Superior temporal gyrus (tissue), 1 donor: ENCODE measurements at regions not wholly inside any gene's neighbourhood (a gene's known extent, or its start where the extent isn't known, plus 50 kb on each side); places are given as distances from the start of the nearest gene placed in this dataset.
"Not testable (repeated sequence)": the region's sequence is repeated elsewhere in the genome, so short reads cannot be mapped to it uniquely, and the experiment has no call there.

Experiments
- DNase-seq: peaks from one replicate; pipeline ENCODE4 v3.0.0-alpha.2; 2016; ENCODE audit errors: extremely low spot score

DNA sequence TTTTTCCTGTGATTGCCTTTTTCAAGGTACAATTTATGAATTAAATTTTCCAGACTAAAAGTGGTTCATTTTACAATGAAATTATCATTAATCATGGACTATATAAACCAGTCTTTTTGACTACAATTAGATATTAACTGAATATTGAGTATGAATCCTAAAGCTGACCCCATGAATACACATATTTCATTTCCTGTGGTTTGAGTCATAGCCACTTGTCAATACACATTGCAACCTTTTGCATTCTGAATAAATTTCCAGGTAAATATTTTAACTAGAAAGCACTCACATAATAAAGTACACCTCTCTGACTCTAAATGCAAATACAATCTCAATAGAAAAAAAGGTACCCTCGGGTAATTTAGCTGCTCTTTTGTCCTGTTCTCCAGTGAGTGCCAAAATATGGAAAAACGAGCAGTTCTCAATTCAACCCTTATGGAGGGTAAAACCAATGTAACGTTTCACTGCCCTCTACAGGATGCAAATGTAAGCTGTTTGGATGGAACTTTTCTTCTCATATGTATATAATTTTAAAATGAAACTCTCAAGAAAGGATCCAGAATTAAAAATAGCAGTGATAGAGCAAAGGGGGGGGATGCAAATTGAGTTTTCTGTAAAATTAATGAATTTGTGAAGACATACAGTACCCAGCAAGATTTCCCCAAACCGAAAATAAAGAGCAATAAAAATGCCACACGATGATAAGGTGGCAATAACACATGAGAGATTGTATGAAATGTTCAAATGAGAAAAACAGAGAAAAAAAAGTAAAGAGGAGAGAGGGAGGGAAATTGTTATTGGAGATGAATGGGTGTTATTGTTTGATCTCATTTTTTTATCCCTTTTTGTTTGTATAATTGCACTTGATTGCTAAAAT lies 1795.7 kb upstream of the PIK3C3 start:
- peak; percentile 73 for DNase-seq

DNA sequence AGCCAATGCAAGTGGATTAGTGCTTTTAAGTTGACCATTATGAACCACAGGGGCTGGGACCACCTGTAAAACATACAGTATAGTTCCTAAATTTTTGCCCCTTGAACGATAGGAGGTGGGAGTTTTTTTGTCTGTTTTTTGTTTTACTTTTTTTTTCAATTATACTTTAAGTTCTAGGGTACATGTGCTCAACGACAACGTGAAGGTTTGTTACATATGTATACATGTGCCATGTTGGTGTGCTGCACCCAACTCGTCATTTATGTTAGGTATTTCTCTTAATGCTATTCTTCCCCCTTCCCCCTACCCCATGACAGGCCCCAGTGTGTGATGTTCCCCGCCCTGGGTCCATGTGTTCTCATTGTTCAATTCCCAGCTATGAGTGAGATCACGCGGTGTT lies 1797.9 kb upstream of the PIK3C3 start:
- no peak for DNase-seq

DNA sequence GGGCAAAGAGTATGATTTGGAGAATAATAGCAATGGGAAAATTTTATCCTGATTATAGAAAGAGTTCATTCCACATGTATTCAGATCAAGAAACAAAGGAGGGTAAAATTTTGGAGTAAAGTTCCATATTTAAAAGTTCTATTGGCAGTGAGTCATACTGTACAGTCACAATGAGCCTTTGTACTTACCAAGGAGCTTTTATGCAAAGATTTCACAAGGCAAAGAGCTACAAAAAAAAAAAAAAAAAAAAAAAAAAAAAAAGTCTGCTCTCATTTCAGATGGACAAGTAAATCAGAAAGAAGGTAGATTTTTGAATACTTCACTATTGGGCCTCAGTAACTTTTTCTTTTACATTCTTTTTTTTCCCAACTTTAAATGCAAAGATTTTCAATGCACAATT lies 1802.2 kb upstream of the PIK3C3 start:
- DNase-seq, result no peak

DNA sequence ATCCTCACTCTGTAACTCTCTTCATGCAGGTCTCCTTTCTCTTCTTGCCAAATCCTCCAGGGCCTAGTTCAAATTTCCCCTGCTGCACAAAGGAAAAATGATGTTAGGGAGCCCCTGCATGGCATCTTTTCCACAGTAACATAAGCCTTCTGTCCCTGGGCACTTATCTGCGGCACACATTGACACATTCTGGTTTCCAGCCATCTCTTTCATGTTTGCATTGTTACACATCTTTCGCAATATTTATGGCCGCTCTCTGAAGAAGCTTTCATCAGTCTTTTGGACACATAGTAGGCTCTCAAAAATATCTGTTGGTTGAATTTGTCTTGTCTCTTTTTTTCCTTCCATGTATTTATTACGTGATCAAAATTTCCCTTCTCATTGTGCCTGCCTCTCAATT lies 1806.1 kb upstream of the PIK3C3 start:
- no peak for DNase-seq

DNA sequence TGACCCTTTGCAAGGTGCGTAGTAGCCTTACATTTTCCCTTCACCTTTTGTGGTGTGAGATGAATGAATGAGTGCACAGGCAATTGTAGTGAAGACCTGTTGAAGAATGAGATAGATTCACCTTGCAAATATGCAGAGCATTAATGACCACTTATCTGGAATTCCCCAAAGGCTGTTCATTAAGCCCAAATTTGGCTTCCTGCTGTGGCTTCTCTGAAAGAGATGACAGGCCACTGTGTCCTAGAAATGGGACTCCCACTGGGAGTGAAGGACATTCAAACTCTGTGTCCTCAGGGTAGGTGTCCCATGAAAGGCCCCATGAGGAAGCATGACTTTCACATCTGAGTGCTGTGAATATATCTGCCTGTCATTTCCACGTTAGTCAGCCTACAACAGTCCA lies 1821.8 kb upstream of the PIK3C3 start:
- DNase-seq, result no peak

DNA sequence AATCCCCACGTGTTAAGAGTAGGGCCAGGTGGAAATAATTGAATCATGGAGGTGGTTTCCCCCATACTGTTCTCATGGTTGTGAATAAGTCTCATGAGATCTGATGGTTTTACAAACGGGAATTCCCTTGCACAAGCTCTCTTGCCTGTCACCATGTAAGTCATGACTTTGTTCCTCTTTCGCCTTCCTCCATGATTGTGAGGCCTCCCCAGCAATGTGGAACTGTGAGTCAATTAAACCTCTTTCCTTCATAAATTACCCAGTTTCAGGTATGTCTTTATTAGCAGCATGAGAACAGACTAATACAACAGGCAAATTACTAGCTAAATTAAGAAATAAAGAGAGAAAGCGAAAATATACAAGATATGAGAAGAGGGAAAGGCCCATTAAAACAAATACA lies 1822.6 kb upstream of the PIK3C3 start:
- not testable (repeated sequence) for DNase-seq

DNA sequence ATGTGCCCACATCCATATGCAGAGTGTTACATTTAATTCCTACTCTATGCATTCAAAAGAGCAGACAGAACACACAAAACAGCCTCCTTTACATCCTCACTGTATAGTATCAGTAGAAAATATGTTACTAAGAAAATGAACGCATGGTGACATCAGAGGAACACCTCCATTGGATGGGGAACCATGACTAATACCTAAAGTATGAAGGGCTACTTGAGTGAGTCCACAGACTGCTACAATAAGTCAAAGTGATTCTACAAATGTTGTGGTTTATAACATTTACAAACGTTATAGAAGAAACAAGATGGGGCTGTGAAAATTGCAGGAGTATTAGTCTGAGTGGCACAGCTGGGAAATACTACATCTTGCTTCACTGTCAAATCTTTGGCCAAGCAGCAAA lies 1830.9 kb upstream of the PIK3C3 start:
- no peak for DNase-seq

DNA sequence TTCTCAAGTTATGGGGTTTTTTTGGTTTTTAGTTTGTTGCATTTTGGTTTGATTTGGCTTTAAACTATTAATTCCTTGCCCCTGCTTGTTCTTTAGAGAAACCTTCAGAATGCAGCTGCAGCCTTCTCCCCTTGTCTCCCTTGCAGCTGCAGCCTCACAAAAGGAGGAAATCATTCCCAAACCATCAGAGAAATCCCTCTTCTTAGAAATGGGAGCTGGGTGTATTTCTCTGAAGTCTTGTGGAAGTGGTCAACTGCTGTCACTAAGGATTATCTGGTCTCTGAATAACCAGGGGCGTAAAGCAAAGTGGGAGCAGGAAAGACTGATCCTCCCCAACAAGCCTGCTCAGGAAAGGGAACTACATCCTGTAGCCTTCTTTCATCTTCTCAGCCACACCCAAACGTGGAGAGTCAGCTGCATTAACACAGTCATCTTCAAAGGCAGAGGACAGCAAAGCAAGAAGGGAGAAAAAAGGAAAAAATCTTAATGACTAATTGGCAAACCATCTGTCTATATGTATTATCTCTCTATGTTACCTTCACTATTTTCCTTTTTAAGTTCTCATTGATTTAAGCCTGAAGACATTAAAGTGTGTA lies 1834.1 kb upstream of the PIK3C3 start:
- no peak for DNase-seq

DNA sequence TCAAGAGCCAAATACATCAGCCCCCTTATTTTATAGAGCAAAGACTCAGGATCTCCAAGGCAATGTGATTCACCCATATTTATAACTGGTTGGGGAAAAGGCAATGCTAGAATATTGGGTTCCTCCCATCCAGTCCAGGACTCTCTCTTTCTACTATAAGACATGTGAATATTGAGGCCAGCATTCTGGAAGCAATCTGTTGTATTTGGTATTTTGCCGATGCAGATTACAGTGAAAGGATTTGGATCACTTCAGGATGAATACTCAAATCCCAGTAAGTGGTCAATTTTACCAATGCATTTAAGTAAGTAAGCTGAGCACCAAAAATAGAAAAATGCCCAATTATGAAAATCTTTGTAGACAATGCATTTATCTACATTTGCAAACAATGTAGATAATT lies 1834.7 kb upstream of the PIK3C3 start:
- no peak for DNase-seq

DNA sequence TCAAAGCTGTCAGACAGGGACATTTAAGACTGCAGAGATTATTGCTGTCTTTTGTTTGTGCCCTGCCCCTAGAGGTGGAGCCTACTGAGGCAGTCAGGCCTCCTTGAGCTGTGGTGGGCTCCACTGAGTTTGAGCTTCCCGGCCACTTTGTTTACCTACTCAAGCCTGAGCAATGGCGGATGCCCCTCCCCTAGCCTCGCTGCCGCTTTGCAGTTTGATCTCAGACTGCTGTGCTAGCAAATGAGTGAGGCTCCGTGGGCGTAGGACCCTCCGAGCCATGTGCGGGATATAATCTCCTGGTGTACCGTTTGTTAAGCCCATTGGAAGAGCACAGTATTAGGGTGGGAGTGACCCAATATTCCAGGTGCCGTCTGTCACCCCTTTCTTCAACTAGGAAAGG lies 1835.5 kb upstream of the PIK3C3 start:
- DNase-seq, result not testable (repeated sequence)

DNA sequence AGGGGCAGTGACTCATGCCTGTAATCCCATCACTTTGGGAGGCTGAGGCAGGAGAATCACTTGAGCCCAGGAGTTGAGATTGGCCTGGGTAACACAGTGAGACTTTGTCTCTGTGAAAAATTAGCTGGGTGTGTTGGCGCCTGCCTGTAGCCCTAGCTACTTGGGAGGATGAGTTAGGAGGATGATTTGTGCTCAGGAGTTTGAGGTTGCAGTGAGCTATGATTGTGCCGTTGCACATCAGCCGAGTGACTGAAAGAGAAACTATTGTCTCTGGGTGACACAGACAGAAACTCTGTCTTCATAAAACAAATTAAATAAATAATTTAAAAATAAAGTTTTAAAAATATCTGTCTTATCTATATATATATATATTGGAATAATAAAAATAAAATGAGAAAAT lies 1844.6 kb upstream of the PIK3C3 start:
- no peak for DNase-seq

DNA sequence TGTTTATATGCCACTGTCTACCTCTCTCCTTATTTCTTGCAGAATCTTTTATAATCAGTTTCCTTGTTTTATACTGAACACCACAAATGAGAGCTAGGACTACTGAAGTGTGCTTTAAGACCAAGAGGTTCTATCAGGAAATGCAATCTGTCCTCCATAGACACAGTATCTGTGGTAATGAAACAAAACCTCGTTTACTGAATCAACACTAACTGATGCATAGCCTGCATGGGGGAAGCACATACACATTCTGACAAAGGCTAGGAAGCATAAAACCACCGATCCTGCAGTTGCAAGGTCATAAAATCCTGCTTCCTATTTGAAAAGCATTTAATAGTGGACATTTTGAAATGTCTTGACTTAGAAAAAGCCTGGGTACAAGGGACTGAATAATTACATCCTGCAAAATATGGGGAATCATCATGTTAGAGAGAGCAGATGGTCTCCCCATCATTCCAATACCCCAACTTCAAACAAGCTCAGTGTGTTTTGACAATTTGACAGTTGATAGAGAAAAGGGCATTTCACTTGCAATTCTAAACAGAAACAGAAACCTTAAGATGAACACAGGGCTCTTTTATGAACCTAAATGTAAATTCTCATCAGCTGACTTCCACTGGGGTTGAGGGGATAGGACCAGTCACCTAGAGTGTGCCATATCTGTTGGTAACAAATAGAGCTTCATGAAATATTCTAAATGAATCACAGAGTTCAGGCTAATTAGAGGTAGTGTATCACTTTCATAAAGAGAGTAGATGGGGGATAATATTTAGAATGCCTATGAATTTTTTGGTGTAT lies 1845.6 kb upstream of the PIK3C3 start:
- DNase-seq, result no peak

DNA sequence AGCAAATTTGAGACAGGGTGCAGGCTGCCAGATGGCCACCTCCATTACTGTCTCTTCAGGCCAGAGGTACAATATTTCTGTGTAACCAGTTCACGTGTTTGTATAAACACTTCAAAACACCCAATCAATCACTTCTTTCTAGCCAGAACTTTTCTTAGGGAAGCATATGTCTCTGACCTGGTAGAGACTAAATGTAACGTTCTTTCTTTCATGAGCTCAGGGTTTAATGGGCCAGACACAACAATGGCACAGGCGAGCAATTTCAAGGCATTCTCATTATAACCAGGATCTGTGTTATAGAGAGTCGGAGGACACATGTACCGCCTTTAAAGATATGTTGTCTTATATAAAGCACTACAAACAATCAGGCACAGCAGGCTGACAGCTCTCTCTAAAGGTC lies 1846.4 kb upstream of the PIK3C3 start:
- DNase-seq, result no peak

DNA sequence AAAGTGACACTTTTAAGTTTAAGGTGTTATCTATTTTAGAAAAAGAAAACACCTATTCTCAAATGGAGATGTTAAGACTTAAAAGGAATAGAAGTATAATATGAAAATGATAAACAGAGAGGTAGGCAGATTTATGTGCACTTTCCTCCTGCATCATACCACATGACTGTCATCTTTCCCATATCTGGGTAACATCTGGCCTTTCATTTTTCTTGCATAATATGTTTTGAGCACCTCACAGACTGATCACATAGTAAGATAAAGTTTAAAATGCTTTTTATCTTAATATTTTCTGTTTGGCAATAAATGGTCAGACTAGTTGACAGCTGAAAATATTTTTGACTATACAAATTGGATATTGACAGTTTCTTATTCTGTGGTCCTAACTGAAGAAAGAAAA lies 1852.1 kb upstream of the PIK3C3 start:
- no peak for DNase-seq

DNA sequence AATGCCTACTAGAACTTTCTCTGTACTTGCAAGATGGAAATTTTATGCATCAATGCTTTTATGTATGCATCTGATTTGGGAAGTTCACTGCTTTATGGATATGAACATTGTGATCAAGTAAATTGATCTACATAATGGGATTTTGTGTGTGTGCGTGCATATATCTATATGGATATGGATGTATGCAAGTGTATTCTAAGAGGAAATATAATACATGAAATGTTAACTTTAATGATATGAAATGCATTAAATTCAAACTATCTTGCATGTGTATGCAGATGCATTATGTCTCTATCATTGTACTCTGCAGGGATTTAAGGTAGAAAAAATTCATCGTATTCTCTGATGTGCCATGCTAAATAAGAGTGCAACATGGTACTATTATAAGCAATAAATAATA lies 1855.4 kb upstream of the PIK3C3 start:
- DNase-seq, result no peak

DNA sequence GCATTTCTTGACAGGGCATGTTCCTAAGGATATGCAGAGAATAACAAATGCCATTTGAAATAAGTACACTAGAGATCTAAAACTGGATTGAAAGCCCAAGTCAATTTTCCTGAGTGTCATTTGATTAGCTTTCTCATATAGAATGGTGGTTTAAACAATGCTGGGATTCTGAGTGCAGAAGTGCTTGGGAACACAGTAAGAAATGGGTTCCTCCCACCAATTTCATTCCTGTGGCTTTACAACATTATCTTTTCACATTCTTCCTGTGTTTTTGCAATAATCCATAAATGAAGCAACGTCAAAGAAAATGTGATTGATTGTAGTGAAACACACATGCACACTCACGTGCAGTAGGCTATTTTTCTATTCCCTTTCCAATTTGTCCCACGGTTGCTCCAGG lies 1858.4 kb upstream of the PIK3C3 start:
- no peak for DNase-seq

DNA sequence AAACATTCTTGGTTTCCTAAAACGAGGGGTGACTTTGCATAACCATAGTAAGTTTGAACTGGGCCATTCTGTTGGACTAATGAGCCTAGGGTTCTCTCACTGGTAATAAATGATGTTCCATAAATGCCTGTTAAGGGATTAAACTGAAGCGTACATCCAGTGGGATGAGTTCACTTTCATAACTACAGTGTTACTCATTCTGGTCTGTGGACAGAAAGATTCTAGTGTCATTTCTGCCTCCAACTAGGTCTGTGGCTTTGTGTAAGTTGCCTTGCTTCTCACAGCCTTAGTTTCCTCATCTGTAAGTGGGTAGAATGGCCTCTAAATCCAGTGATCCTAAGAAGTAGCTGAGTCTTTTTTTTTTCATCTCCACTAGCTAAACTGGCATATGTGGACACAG lies 1860.6 kb upstream of the PIK3C3 start:
- DNase-seq, result no peak

DNA sequence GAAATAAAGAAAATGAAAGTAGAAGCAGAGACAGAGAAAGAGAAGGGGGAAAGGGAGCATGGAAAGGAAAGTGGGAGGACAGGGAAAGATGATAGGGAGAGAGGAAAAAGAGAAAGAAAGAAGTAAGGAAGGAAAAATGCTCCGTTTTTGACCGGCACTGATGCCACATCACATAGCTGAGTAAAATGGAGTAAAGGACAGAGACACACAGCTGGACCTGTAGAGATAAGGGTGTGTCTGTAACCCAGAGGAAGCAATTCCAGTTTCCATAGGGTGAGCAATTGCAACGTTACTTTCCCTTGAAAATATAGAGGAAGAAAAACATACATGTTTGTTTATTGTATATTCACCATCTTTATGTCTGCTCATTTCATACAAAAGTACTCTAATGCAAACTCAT lies 1866.9 kb upstream of the PIK3C3 start:
- no peak for DNase-seq

DNA sequence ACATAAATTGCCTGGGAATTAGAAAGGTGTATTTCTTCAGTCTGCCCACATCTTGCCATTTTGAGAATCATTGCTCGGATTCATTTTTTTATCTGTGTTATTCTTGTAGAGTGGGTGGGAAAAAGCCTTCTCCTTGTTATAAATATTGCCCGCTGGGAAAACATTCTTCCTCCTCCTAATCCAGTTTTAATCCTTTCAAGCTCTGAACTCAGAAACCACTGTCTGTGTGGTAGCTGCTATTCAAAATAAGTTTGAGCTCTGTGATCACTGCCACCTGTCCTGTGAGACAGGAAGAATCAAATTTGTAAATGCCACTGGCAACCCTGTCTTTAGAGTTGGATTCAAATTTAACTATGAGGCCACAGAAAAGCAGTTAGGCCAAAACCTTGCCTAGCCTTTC lies 1875.2 kb upstream of the PIK3C3 start:
- DNase-seq, result no peak

DNA sequence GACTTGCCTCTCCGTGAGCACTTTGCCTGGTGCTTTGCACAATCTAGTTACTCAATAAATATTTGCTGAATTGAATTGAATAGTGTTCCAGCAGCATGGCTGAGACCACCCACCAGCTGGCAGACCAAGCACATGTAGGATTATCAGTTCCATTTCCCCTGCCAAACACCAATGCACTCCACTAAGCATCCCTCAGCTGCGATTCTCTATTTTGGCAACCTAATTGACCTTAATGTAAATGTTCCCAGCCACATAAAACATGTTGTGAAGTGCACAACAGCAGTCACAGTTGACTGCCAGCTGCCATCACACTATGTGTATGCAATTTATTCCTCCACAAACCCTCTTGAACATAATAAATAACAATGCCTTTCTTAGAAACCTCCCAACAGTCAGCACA lies 1879.4 kb upstream of the PIK3C3 start:
- no peak for DNase-seq

DNA sequence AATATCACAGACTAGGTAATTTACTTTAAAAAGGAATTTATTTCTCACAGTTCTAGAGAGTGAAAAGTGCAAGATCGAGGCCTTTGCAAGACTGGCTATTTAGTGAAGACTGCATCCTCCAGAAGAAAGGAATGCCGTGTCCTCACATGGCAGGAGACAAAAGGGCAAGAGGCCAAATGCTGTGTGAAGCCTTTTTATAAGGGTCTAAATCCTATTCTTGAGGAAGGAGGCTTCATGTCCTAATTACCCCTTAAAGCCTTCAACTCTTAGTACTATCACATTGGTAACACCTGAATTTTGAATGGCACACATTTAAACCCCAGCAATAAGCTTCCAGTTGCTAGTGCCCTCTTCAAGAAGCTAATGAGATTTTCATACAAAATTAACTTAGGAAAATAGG lies 1882.3 kb upstream of the PIK3C3 start:
- DNase-seq, result no peak

DNA sequence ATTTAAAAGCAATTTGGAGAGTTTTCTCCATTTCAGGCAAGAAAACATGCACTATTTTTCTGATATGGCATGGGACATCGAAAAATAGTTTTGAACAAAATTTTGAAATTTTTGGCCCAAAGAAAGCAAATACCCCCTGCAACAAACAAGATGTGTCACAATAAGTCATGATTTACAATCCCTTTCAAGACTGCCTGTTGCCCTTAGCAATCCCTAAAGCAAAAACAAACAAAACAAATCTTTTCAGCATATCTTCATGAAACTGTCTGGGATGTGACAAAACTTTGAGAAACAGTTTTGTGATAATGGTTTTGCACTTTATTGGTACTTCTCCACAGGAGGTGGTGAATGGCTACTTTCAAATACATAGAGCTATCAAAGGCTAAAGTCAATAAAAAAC lies 1888.7 kb upstream of the PIK3C3 start:
- no peak for DNase-seq

DNA sequence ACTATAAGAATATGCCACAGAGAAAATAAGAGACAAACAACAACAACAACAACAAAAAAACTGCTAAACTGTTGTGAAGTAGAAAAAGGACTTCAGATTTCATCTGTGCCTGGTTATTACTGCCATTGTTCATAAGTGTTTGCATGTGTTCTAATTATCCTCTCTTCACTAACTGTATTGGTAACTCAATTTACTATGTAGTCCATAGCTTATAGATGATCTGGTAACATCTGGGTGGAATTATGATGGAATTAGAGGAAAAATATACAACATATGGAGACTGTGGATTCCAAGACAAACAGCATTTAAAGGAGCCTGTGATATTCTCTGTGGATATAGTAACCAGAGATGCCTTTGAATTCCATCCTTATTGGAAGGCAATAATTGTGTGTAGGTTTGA lies 1891.5 kb upstream of the PIK3C3 start:
- no peak for DNase-seq
